KMS-11 (cell line): ENCODE measurements at regions not wholly inside any gene's neighbourhood (a gene's known extent, or its start where the extent isn't known, plus 50 kb on each side); places are given as distances from the start of the nearest gene placed in this dataset.

ENCODE experiments used
- H2AFZ ChIP-seq: fragments of 200-600 bp; sonication (generic); 2 replicates; pipeline ENCODE4 v1.6.1; 2016; ENCODE audit warnings: antibody characterized with exemption, mixed run types, low read depth
- H3K27ac ChIP-seq: fragments of 200-600 bp; sonication (generic); 2 replicates; pipeline ENCODE4 v1.6.1; 2016; ENCODE audit warnings: mild to moderate bottlenecking, mixed run types
- H3K27me3 ChIP-seq: fragments of 200-600 bp; sonication (generic); 2 replicates; pipeline ENCODE4 v1.6.1; 2017; ENCODE audit warnings: mild to moderate bottlenecking, low read depth, mixed run types, moderate library complexity; ENCODE audit not compliant: insufficient read depth
- H3K36me3 ChIP-seq: fragments of 200-600 bp; sonication (generic); 2 replicates; pipeline ENCODE4 v1.6.1; 2017; ENCODE audit warnings: mild to moderate bottlenecking, mixed run types; ENCODE audit not compliant: insufficient read depth
- H3K4me1 ChIP-seq: fragments of 200-600 bp; sonication (generic); 2 replicates; pipeline ENCODE4 v1.6.1; 2016; ENCODE audit warnings: mild to moderate bottlenecking, low read depth, mixed run types; ENCODE audit not compliant: poor library complexity, severe bottlenecking
- H3K4me2 ChIP-seq: fragments of 200-600 bp; sonication (generic); 2 replicates; pipeline ENCODE4 v1.7.0; 2016; ENCODE audit warnings: mild to moderate bottlenecking, mixed run types
- H3K4me3 ChIP-seq: fragments of 200-600 bp; sonication (generic); IDR thresholded peaks from 2 replicates; pipeline ENCODE4 v1.6.1; 2017; ENCODE audit warnings: low read depth, low read length, mixed read lengths; ENCODE audit not compliant: insufficient read depth
- H3K79me2 ChIP-seq: fragments of 200-600 bp; sonication (generic); 2 replicates; pipeline ENCODE4 v1.6.1; 2016; ENCODE audit warnings: low read depth, mixed run types; ENCODE audit not compliant: insufficient read depth
- H3K9ac ChIP-seq: fragments of 200-600 bp; sonication (generic); 2 replicates; pipeline ENCODE4 v1.6.1; 2016; ENCODE audit warnings: mild to moderate bottlenecking, mixed run types
- H4K20me1 ChIP-seq: fragments of 200-600 bp; sonication (generic); 2 replicates; pipeline ENCODE4 v1.6.1; 2016; ENCODE audit warnings: mild to moderate bottlenecking, mixed run types; ENCODE audit not compliant: insufficient read depth
- CTCF ChIP-seq: fragments of 200-600 bp; sonication (generic); conservative IDR thresholded peaks from 2 replicates; pipeline ENCODE4 v1.6.1; 2017; ENCODE audit warnings: low read depth, mild to moderate bottlenecking, antibody characterized with exemption, low read length, moderate library complexity, mixed read lengths

- H3K36me3 ChIP-seq: no peaks in the 10 kb centered on the region
- no peak overlapping the region for H3K9ac ChIP-seq
- H3K4me2 ChIP-seq: no peak overlapping the region
- H2AFZ ChIP-seq: no peak overlapping the region
- H3K4me3 ChIP-seq: no peak overlapping the region
- H3K27me3 ChIP-seq: no peaks in the 10 kb centered on the region
- H3K27ac ChIP-seq: no peak overlapping the region
- no peaks in the 10 kb centered on the region for H3K4me1 ChIP-seq
- no peaks in the 10 kb centered on the region for H3K79me2 ChIP-seq
- H4K20me1 ChIP-seq: no peaks in the 10 kb centered on the region
- no peak for TF ChIP-seq CTCF
Measured at GRCh38 chr4:158999849-159000248, 103.0 kb upstream of the RAPGEF2 start.

- Histone ChIP-seq H3K4me3 (no peak overlapping the region), H3K79me2 (no peaks in the 10 kb centered on the region), H3K4me1 (no peaks in the 10 kb centered on the region), H3K27ac (no peak overlapping the region), H2AFZ (no peak overlapping the region), H3K36me3 (no peaks in the 10 kb centered on the region), H3K9ac (no peak overlapping the region), H3K4me2 (no peak overlapping the region), H4K20me1 (no peaks in the 10 kb centered on the region), H3K27me3 (no peaks in the 10 kb centered on the region)
- no peak for TF ChIP-seq CTCF
Measured at GRCh38 chr4:159002950-159003349, 99.9 kb upstream of the RAPGEF2 start.

- Histone ChIP-seq H3K79me2 (no peaks in the 10 kb centered on the region), H3K4me3 (no peak overlapping the region), H3K27me3 (no peaks in the 10 kb centered on the region), H2AFZ (no peak overlapping the region), H3K36me3 (no peaks in the 10 kb centered on the region), H4K20me1 (no peaks in the 10 kb centered on the region), H3K9ac (no peak overlapping the region), H3K4me1 (no peaks in the 10 kb centered on the region), H3K4me2 (no peak overlapping the region), H3K27ac (no peak overlapping the region)
- TF ChIP-seq CTCF: no peak
Measured at GRCh38 chr4:159003420-159004253, 99.2 kb upstream of the RAPGEF2 start.

- H2AFZ ChIP-seq: no peak overlapping the region
- no peaks in the 10 kb centered on the region for H3K79me2 ChIP-seq
- H3K36me3 ChIP-seq: no peaks in the 10 kb centered on the region
- no peak for TF ChIP-seq CTCF
- no peak overlapping the region for H3K4me2 ChIP-seq
- H4K20me1 ChIP-seq: no peaks in the 10 kb centered on the region
- H3K4me1 ChIP-seq: no peaks in the 10 kb centered on the region
- H3K9ac ChIP-seq: no peak overlapping the region
- no peak overlapping the region for H3K4me3 ChIP-seq
- H3K27me3 ChIP-seq: no peaks in the 10 kb centered on the region
- H3K27ac ChIP-seq: no peak overlapping the region
Measured at GRCh38 chr4:159006202-159006601, 96.7 kb upstream of the RAPGEF2 start.
